ENCODE measurements at regions not wholly inside any gene's neighbourhood (a gene's known extent, or its start where the extent isn't known, plus 50 kb on each side); places are given as distances from the start of the nearest gene placed in this dataset.

GRCh38 chr10:36679554-36679953, 445.8 kb upstream of the ANKRD30A start:
- TF ChIP-seq, protein P1, sequence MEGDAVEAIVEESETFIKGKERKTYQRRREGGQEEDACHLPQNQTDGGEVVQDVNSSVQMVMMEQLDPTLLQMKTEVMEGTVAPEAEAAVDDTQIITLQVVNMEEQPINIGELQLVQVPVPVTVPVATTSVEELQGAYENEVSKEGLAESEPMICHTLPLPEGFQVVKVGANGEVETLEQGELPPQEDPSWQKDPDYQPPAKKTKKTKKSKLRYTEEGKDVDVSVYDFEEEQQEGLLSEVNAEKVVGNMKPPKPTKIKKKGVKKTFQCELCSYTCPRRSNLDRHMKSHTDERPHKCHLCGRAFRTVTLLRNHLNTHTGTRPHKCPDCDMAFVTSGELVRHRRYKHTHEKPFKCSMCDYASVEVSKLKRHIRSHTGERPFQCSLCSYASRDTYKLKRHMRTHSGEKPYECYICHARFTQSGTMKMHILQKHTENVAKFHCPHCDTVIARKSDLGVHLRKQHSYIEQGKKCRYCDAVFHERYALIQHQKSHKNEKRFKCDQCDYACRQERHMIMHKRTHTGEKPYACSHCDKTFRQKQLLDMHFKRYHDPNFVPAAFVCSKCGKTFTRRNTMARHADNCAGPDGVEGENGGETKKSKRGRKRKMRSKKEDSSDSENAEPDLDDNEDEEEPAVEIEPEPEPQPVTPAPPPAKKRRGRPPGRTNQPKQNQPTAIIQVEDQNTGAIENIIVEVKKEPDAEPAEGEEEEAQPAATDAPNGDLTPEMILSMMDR (conservative IDR thresholded peaks at IDR 0.05; ENCODE audit: low read depth, low read length), result no peak
- TF ChIP-seq EZH2 (IDR thresholded peaks at IDR 0.05; ENCODE audit: borderline replicate concordance, low read depth, low read length, poor library complexity, severe bottlenecking), result no peak

All from A673 (cell line).